ENCODE measurements at regions not wholly inside any gene's neighbourhood (a gene's known extent, or its start where the extent isn't known, plus 50 kb on each side); places are given as distances from the start of the nearest gene placed in this dataset.

GRCh38 chr11:98559961-98560360, 460.8 kb upstream of the CNTN5 start:
- no peak for DNase-seq (ENCODE audit: low read depth, low spot score)
- in situ Hi-C loops (cut with HindIII; ENCODE audit: low pct_unique_long_range_greater_than_20kb, low sequenced_read_pairs) = no loop called here

- no peak for DNase-seq (ENCODE audit: low read depth, low spot score)
- in situ Hi-C loops (cut with HindIII; ENCODE audit: low pct_unique_long_range_greater_than_20kb, low sequenced_read_pairs) = no loop called here
Observed at GRCh38 chr11:98561252-98561651, 459.5 kb upstream of the CNTN5 start.

GRCh38 chr11:98561877-98562395, 458.8 kb upstream of the CNTN5 start:
- in situ Hi-C loops (cut with HindIII; ENCODE audit: low pct_unique_long_range_greater_than_20kb, low sequenced_read_pairs) = no loop called here
- no peak for DNase-seq (ENCODE audit: low read depth, low spot score)

- DNase-seq (ENCODE audit: low read depth, low spot score) = no peak
- in situ Hi-C loops (cut with HindIII; ENCODE audit: low pct_unique_long_range_greater_than_20kb, low sequenced_read_pairs) = no loop called here
Observed at GRCh38 chr11:98564233-98564632, 456.5 kb upstream of the CNTN5 start.

- in situ Hi-C loops (cut with HindIII; ENCODE audit: low pct_unique_long_range_greater_than_20kb, low sequenced_read_pairs) = no loop called here
- DNase-seq (ENCODE audit: low read depth, low spot score) = no peak
Observed at GRCh38 chr11:98564881-98565280, 455.9 kb upstream of the CNTN5 start.

GRCh38 chr11:98565311-98565710, 455.4 kb upstream of the CNTN5 start:
- no peak for DNase-seq (ENCODE audit: low read depth, low spot score)
- in situ Hi-C loops (cut with HindIII; ENCODE audit: low pct_unique_long_range_greater_than_20kb, low sequenced_read_pairs) = no loop called here

GRCh38 chr11:98566978-98567377, 453.8 kb upstream of the CNTN5 start:
- in situ Hi-C loops (cut with HindIII; ENCODE audit: low pct_unique_long_range_greater_than_20kb, low sequenced_read_pairs) = no loop called here
- no peak for DNase-seq (ENCODE audit: low read depth, low spot score)

GRCh38 chr11:98568013-98568412, 452.7 kb upstream of the CNTN5 start:
- in situ Hi-C loops (cut with HindIII; ENCODE audit: low pct_unique_long_range_greater_than_20kb, low sequenced_read_pairs) = no loop called here
- DNase-seq (ENCODE audit: low read depth, low spot score) = no peak

GRCh38 chr11:98572941-98573340, 447.8 kb upstream of the CNTN5 start:
- in situ Hi-C loops (cut with HindIII; ENCODE audit: low pct_unique_long_range_greater_than_20kb, low sequenced_read_pairs) = no loop called here
- no peak for DNase-seq (ENCODE audit: low read depth, low spot score)

- in situ Hi-C loops (cut with HindIII; ENCODE audit: low pct_unique_long_range_greater_than_20kb, low sequenced_read_pairs) = no loop called here
- DNase-seq (ENCODE audit: low read depth, low spot score) = no peak
Observed at GRCh38 chr11:98587884-98588283, 432.9 kb upstream of the CNTN5 start.

- in situ Hi-C loops (cut with HindIII; ENCODE audit: low pct_unique_long_range_greater_than_20kb, low sequenced_read_pairs) = no loop called here
- DNase-seq (ENCODE audit: low read depth, low spot score) = no peak
Observed at GRCh38 chr11:98589967-98590366, 430.8 kb upstream of the CNTN5 start.

- no peak for DNase-seq (ENCODE audit: low read depth, low spot score)
- in situ Hi-C loops (cut with HindIII; ENCODE audit: low pct_unique_long_range_greater_than_20kb, low sequenced_read_pairs) = no loop called here
Observed at GRCh38 chr11:98600103-98600502, 420.6 kb upstream of the CNTN5 start.

GRCh38 chr11:98600786-98601773, 419.7 kb upstream of the CNTN5 start:
- in situ Hi-C loops (cut with HindIII; ENCODE audit: low pct_unique_long_range_greater_than_20kb, low sequenced_read_pairs) = no loop called here
- DNase-seq (ENCODE audit: low read depth, low spot score) = no peak

GRCh38 chr11:98616098-98616655, 404.6 kb upstream of the CNTN5 start:
- no peak for DNase-seq (ENCODE audit: low read depth, low spot score)
- in situ Hi-C loops (cut with HindIII; ENCODE audit: low pct_unique_long_range_greater_than_20kb, low sequenced_read_pairs) = no loop called here

GRCh38 chr11:98621767-98622166, 399.0 kb upstream of the CNTN5 start:
- no peak for DNase-seq (ENCODE audit: low read depth, low spot score)
- in situ Hi-C loops (cut with HindIII; ENCODE audit: low pct_unique_long_range_greater_than_20kb, low sequenced_read_pairs) = no loop called here

- no peak for DNase-seq (ENCODE audit: low read depth, low spot score)
- in situ Hi-C loops (cut with HindIII; ENCODE audit: low pct_unique_long_range_greater_than_20kb, low sequenced_read_pairs) = no loop called here
Observed at GRCh38 chr11:98625526-98625925, 395.2 kb upstream of the CNTN5 start.

GRCh38 chr11:98630736-98631135, 390.0 kb upstream of the CNTN5 start:
- in situ Hi-C loops (cut with HindIII; ENCODE audit: low pct_unique_long_range_greater_than_20kb, low sequenced_read_pairs) = no loop called here
- DNase-seq (ENCODE audit: low read depth, low spot score) = no peak

- no peak for DNase-seq (ENCODE audit: low read depth, low spot score)
- in situ Hi-C loops (cut with HindIII; ENCODE audit: low pct_unique_long_range_greater_than_20kb, low sequenced_read_pairs) = no loop called here
Observed at GRCh38 chr11:98657711-98658110, 363.0 kb upstream of the CNTN5 start.

GRCh38 chr11:98659431-98659830, 361.3 kb upstream of the CNTN5 start:
- in situ Hi-C loops (cut with HindIII; ENCODE audit: low pct_unique_long_range_greater_than_20kb, low sequenced_read_pairs) = no loop called here
- DNase-seq (ENCODE audit: low read depth, low spot score) = no peak
